H7 (cell line): ENCODE measurements at regions not wholly inside any gene's neighbourhood (a gene's known extent, or its start where the extent isn't known, plus 50 kb on each side); places are given as distances from the start of the nearest gene placed in this dataset.
"Not testable (repeated sequence)": the region's sequence is repeated elsewhere in the genome, so short reads cannot be mapped to it uniquely, and the experiment has no call there.

Experiments used
- DNase-seq: peaks from one replicate; pipeline ENCODE4 v3.0.0; 2012
- H3K27me3 ChIP-seq: 2 replicates; pipeline ENCODE4 v1.6.0; 2011; ENCODE audit warnings: mild to moderate bottlenecking, low read length; ENCODE audit not compliant: control insufficient read depth, insufficient read depth
- H3K36me3 ChIP-seq: replicated peaks from 2 replicates; pipeline ENCODE4 v1.5.1; 2011; ENCODE audit warnings: low read length; ENCODE audit not compliant: control insufficient read depth, insufficient read depth
- H3K4me3 ChIP-seq: 2 replicates; pipeline ENCODE4 v1.5.1; 2011; ENCODE audit warnings: low read depth, mild to moderate bottlenecking, control low read depth, low read length, moderate library complexity; ENCODE audit not compliant: insufficient read depth

DNA sequence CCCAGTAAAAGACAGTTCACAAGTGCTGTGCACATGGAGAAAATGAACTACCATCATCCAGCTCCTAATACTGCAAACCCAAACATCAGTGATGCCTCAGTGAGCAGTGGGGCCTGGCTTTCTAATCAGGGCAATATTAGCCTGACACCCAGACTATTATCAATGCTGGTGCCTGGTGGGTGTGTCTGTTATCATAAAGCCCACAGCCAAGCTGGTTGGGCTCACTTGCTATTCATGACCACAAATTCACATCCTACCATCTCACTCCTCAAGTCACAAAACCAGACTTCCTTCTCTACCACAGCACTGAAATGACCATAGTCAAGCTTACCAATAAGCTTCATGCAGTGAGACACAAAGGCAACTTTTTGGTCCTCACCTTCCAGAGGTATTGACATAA, 180.8 kb upstream of the PLN start:
- no peak overlapping the region for H3K4me3 ChIP-seq
- no peak for DNase-seq
- no peaks in the 10 kb centered on the region for H3K36me3 ChIP-seq
- no peaks in the 10 kb centered on the region for H3K27me3 ChIP-seq

DNA sequence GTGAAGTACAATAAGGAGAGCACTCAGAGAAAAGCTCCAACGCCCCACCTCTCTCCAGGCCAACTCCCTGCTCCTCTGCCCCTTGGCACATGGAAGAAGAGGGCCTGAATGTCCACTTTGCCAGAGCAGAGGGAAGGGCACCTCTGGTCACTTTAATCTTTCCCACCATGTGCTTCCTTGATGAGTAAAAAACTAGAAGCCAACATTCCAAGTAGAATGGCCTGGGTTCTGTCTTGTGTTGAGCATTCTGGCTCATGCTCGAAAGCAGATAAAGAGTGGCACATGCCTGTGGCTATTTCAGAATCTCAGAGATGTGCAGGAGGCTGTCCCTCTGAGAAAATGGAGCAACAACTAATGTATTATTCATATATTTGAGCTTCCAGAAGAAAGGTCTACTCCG, 177.4 kb upstream of the PLN start:
- no peak for DNase-seq
- Histone ChIP-seq H3K27me3 (no peaks in the 10 kb centered on the region), H3K36me3 (no peaks in the 10 kb centered on the region), H3K4me3 (no peak overlapping the region)

DNA sequence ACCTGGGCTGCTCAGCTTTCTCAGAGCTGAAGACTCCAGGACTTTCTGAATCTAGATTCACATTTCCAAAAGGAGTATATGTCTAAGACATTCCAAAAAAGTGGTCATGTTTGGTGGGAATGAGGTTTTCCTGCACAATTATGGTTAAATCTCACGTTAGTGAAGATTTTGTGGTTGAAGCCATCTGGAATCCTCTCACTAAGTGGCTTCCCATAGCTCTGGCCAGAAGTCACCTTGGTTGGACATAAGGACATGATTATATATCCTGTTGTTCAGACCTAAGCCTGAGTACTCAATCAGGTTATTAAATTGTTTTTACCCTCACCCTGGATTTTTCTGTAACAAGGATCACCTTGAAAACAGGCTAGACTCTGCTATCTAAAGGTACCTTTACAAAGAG, 176.1 kb upstream of the PLN start:
- Histone ChIP-seq H3K36me3 (no peaks in the 10 kb centered on the region), H3K27me3 (no peaks in the 10 kb centered on the region), H3K4me3 (no peak overlapping the region)
- DNase-seq: no peak

DNA sequence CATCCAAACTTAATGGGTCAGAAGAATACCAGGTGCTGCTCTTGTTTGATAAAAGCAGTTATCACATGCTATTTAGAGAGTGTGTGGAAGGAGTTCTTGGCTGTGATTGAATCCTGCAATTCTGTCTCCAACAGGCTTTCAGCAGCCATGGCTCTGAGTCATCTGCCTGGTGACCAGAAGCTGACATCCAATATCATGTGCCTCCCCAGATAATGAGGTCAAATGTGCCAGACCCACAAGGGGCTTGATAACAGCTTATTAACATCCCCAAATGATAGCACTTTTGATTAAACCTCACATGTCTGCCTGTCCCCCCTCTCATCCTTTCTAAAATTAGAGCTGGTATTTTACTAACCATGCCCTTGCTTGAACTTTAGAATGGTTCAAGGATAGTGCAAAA, 175.7 kb upstream of the PLN start:
- H3K36me3 ChIP-seq: no peaks in the 10 kb centered on the region
- DNase-seq: no peak
- no peak overlapping the region for H3K4me3 ChIP-seq
- no peaks in the 10 kb centered on the region for H3K27me3 ChIP-seq

DNA sequence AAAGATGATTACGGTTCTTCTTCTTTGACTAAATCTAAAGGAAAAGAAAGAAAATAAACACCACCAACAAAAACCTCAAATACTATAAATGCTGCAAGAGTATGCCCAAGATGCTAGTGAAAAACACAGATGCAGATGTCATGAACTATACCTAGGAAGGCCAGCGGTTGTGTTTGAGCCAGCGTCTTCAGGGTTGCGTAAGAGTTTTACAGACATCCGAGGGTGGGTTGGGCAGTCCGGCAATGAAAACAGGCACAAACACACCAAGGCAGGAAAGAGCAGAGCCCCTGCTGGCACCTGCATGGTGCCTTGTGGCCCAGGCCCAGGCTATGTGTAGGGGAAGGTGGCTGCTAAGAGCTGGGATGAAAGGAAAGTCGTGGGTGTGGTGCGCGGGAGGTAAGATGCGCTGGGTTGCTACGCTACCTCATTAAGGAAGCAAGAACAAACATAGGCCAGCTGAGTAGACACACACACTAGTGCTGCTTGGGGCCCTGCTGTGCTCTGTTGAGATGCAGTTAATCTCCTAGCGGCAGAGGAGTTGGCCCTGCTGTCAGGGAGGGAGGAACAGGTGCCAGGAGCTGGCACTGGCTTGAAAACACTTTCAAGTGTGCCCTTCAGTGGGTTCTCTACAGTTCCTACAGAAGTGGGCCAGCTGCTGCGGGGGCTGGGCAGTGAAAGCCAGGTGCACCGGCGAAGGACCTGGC, 170.2 kb upstream of the PLN start:
- DNase-seq: peak; percentile 51
- H3K27me3 ChIP-seq: no peaks in the 10 kb centered on the region
- H3K4me3 ChIP-seq: no peak overlapping the region
- H3K36me3 ChIP-seq: no peaks in the 10 kb centered on the region

DNA sequence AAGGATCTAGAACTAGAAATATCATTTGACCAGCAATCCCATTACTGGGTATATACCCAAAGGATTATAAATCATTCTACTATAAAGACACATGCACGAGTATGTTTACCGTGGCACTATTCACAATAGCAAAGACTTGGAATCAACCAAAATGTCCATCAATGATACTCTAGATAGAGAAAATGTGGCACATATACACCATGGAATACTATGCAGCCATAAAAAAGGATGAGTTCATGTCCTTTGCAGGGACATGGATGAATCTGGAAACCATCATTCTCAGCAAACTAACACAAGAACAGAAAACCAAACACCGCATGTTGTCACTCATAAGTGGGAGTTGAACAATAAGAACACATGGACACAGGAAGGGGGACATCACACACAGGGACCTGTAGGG, 167.5 kb upstream of the PLN start:
- H3K4me3 ChIP-seq, H3K27me3 ChIP-seq, H3K36me3 ChIP-seq, DNase-seq: not testable (repeated sequence)

DNA sequence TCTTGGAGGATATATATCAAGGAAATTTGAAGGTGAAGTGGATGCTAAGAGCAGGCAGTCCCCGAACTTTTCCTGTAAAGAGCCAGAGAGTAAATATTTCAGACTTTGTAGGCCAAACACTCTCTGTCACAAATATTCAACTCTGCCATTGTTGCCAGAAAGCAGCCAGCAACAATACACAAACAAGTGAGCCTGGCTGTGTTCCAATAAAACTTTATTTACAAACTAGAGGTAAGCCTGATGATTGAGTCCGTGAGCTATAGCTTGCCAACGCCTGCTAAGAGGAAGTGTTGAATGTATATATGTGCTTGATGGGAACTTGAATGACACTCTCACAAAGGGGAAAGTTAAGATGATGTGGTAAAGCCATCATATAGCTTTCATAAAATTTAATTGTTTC, 166.0 kb upstream of the PLN start:
- no peak for DNase-seq
- H3K36me3 ChIP-seq: no peaks in the 10 kb centered on the region
- no peaks in the 10 kb centered on the region for H3K27me3 ChIP-seq
- no peak overlapping the region for H3K4me3 ChIP-seq

DNA sequence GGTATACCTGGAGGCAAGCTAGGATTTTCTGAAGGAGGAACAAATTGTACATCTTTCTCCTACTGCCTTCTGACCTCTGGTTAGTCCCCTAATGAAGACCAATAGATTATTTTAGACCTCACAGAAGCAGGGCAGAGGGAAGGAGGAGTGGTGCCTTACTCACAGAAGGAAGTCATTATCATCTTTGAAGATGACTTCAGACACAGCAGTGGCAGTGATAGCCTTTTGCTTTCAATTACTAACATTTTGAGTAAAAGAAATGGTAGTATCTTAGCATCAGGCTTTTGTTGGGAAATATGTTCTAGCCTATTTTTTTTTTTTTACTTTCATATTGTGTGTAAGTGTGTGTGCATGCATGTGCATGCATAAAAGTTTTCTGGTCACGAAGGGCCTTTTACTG, 164.2 kb upstream of the PLN start:
- DNase-seq: no peak
- Histone ChIP-seq H3K27me3 (no peaks in the 10 kb centered on the region), H3K36me3 (no peaks in the 10 kb centered on the region), H3K4me3 (no peak overlapping the region)

DNA sequence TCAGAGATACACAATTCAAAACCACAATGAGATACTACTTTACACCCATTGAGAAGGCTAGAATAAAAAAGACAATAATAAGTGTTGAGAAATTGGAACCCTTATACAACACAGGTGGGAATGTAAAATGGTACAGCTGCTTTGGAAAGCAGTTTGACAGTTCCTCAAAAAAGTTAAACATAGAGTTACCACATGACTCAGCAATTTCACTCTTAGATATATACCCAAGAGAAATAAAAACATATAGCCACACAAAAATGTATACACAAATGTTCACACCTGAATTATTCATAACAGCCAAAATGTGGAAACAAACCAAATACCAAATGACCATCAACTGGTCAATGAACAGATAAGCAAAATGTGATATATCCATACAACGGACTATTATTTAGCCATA, 161.1 kb upstream of the PLN start:
- Histone ChIP-seq H3K4me3 (no peak overlapping the region), H3K36me3 (no peaks in the 10 kb centered on the region), H3K27me3 (no peaks in the 10 kb centered on the region)
- DNase-seq: no peak

DNA sequence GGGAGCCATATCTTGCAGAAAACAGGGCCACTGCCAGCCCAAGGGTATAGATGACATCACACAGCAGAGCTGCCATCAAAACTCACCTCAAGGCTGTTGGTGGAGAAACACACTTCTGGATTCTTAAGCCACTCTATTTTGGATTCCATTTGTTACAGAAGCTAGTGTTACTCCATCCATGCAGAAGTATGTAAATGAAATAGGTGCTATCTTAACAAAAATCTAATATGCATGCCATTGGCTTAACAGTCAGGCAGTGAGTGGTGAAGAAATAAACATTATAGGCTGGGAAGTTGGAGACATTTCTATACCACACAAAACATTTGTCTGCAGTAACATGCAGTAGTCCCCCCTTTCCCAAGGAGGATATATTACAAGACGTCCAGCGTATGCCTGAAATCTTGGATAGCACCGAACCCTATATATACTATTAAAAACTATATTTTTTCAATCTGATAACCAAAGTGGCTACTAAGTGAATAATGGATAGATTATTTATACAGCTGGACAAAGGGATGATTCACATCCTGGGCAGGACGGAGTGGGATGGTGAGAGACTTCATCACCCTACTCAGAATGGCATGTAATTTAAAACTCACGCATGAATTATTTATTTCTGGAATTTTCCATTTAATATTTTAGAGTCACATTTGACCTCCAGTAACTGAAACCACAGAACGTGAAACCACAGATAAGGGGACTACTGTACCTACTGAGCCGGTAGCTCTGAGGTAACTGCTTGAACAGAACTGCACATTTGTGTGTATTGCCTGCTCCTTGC, 160.0 kb upstream of the PLN start:
- no peak for DNase-seq
- H3K4me3 ChIP-seq: no peak overlapping the region

DNA sequence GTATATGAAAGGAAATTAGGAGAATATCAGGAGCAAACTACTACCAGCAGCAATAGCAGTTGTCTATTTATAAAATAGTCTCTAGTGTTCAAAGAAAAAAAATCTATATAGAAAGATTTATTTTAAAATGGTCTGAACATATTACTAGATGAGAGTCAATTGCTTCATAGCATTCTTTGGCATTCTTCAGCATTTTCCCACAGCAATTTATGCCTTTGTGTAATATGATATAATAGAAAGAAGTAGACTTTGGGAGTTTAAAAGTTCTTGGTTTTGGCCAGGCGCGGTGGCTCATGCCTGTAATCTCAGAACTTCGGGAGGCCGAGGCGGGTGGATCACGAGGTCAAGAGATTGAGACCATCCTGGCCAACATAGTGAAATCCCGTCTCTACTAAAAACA, 157.0 kb upstream of the PLN start:
- no peaks in the 10 kb centered on the region for H3K36me3 ChIP-seq
- no peak overlapping the region for H3K4me3 ChIP-seq
- no peaks in the 10 kb centered on the region for H3K27me3 ChIP-seq
- no peak for DNase-seq

More for the DNA sequence above, 160.0 kb upstream of the PLN start:
- H3K36me3 ChIP-seq: no peaks in the 10 kb centered on the region
- H3K27me3 ChIP-seq: no peaks in the 10 kb centered on the region

DNA sequence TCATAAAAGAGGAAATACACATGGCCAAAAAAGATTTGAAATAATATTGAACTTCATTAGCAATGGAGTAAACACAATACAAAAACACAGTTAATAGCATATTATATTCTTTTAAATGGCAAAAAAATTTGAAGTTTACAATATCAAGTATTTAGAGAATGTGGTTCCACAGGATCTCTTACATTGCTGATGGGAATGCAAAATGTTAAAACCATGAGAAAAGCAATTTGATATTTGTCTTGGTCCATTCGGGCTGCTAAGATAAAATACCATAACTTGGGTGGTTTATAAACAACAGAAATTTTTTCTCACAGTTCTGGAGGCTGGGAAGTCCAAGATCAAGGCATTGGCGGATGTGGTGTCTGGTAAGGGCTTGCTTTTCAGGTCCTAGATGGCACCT, 154.0 kb upstream of the PLN start:
- no peak overlapping the region for H3K4me3 ChIP-seq
- H3K36me3 ChIP-seq: no peaks in the 10 kb centered on the region
- H3K27me3 ChIP-seq: no peaks in the 10 kb centered on the region
- no peak for DNase-seq

DNA sequence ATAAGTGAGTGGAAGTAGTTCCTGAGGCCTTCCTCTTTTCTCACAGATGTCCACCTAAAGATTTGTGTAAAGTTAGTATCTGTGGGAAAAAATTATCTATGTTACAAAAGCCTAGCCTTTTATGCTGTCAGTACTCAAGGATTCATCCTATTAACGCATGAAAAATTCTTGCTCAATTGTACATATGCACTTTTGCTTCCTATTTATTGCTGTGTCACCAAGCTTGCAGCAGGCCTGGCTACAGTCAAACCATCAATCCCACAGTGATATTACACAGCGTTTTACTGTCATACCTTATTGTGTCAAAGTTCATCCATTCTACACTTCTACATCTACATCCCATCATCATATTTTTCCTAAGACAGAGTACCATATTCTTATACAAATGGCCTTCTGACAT, 151.1 kb upstream of the PLN start:
- no peaks in the 10 kb centered on the region for H3K27me3 ChIP-seq
- no peak for DNase-seq
- no peak overlapping the region for H3K4me3 ChIP-seq
- H3K36me3 ChIP-seq: no peaks in the 10 kb centered on the region

DNA sequence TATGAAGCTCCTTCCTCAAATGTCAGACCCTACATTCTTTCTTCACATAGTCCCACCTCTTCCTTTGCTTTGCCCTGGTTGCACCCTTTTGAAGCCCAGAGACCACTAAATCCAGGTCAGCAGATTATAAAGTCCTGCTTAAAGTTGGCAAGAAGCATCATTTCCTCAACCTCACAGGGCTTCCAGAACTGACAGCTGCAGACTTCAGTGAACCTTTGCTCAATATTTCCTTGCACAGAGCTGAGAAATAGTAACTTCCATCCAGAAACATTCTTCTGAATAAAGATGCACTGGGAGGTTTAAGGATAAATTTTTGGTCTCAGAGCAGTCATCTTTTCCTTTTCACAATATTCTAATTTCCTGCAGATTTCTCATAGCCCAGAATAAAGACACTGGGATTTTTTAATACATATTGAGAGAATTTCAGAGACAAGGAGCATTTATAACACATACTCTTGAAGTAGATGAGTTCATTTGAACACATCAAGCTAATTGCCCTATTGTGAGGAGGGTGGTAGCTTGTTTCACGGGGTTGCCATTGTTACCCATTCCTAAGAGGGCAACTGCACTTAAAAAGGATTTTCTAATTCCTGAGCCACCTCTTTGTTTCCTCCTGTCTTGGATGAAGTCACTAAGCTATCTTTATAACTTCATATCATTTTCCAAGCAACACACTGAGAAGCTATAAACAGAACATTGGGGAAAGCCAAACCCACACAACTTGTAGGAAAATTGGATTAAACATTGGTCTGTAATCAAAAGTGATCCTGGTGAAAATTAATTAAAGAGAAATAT, 150.2 kb upstream of the PLN start:
- no peak overlapping the region for H3K4me3 ChIP-seq
- no peaks in the 10 kb centered on the region for H3K27me3 ChIP-seq
- DNase-seq: no peak
- H3K36me3 ChIP-seq: no peaks in the 10 kb centered on the region

DNA sequence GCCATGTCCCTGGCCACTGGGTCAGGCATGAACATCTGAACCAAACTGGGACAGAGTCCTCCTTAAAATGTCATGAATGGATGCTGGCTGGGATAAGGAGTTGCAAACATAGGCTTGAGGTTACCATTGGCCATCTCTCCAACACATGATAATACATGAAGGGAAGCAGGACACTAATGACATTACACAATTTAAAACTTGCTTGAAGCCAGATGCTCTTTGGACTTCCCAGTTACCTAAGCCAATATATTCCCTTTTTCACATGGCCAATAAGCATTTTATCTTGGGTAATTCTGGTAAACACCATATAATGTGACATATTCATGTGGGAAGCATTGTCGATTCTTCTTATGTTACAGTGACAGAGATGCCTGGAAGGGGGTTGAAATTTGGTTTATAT, 148.0 kb upstream of the PLN start:
- H3K36me3 ChIP-seq: no peaks in the 10 kb centered on the region
- DNase-seq: no peak
- H3K27me3 ChIP-seq: no peaks in the 10 kb centered on the region
- H3K4me3 ChIP-seq: no peak overlapping the region
